Activated CD4-positive, CD25-positive, alpha-beta regulatory T cell treated with anti-CD3 and anti-CD28 coated beads, Interleukin-2, amount 50 U/mL, for 72 hours (primary cell): ENCODE measurements at regions not wholly inside any gene's neighbourhood (a gene's known extent, or its start where the extent isn't known, plus 50 kb on each side); places are given as distances from the start of the nearest gene placed in this dataset.
"Not testable (repeated sequence)": the region's sequence is repeated elsewhere in the genome, so short reads cannot be mapped to it uniquely, and the experiment has no call there.

Experiments used
- DNase-seq: peaks from one replicate; pipeline ENCODE4 v3.0.0; 2021

GRCh38 chr10:64976150-64976549, 1454.9 kb downstream of the REEP3 start:
- DNase-seq: no peak

GRCh38 chr10:64977915-64978314, 1456.7 kb downstream of the REEP3 start:
- no peak for DNase-seq

DNA sequence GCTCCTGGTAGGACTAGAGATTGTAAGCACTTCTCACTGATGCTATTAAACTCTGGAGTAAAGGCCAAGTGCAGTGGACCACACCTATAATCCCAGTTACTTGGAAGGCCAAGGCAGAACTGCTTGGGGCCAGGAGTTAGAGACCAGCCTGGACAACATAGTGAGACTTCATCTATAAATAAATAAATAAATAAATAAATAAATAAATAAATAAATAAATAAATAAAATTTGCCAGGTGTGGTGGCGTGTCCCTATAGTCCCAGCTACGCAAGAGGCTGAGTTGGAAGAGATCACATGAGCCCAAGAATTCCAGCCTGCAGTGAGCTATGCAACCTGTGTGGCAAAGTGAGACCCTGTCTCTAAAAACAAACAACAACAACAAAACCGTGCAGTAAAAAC, 1475.7 kb downstream of the REEP3 start:
- DNase-seq: no peak

GRCh38 chr10:65010845-65011244, 1489.6 kb downstream of the REEP3 start:
- no peak for DNase-seq

- no peak for DNase-seq
Observed at GRCh38 chr10:65017523-65017922, 1496.3 kb downstream of the REEP3 start.

- no peak for DNase-seq
Observed at GRCh38 chr10:65024886-65025285, 1503.7 kb downstream of the REEP3 start.

- no peak for DNase-seq
Observed at GRCh38 chr10:65030263-65030662, 1509.1 kb downstream of the REEP3 start.

- no peak for DNase-seq
Observed at GRCh38 chr10:65032867-65033769, 1511.9 kb downstream of the REEP3 start.

GRCh38 chr10:65033957-65034356, 1512.8 kb downstream of the REEP3 start:
- DNase-seq: no peak

DNA sequence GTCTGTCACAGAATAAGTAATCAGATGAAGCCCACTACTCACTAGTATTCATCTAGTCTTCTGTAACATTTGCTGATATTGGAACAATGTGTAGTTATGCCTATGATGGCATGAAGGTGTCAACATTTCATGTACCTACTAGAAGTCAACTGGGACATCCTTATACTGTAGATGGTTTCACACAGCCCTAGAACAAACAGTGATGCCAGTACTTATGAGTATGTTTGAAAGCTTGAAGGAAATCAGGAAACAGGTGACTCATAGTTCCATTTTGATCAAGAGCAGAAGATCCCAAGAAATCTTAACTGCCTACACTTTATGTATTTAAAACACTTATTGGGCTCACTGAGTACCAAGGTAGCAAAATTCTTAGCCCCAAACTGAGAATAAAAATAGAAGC, 1519.6 kb downstream of the REEP3 start:
- no peak for DNase-seq

GRCh38 chr10:65041307-65041706, 1520.1 kb downstream of the REEP3 start:
- no peak for DNase-seq

- no peak for DNase-seq
Observed at GRCh38 chr10:65042496-65042895, 1521.3 kb downstream of the REEP3 start.

DNA sequence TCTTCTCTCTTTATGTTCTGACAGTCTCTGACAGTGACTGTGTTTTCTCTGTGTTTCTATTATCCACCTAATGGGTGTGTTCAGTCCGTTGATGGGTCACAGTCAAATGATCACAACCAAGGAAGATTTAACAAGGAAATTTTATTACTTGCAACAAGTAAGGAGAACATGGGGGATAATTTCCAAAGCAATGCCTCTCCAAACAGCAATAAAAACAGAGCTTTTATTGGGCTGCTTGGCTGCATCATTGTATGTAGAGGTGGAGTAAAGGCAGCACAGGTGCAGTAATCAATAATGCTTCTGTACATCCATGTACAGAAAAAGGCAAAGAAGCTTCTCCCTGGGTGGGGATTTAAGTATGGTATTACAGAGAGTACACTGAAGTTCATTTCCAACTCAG, 1525.6 kb downstream of the REEP3 start:
- no peak for DNase-seq

DNA sequence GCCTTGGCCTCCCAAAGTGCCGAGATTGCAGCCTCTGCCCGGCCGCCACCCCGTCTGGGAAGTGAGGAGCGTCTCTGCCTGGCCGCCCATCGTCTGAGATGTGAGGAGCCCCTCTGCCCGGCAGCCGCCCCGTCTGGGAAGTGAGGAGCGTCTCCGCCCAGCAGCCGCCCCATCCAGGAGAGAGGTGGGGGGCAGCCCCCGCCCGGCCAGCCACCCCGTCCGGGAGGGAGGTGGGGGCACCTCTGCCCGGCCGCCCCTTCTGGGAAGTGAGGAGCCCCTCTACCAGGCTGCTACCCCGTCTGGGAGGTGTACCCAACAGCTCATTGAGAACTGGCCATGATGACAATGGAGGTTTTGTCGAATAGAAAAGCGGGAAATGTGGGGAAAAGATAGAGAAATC, 1530.9 kb downstream of the REEP3 start:
- DNase-seq: not testable (repeated sequence)

DNA sequence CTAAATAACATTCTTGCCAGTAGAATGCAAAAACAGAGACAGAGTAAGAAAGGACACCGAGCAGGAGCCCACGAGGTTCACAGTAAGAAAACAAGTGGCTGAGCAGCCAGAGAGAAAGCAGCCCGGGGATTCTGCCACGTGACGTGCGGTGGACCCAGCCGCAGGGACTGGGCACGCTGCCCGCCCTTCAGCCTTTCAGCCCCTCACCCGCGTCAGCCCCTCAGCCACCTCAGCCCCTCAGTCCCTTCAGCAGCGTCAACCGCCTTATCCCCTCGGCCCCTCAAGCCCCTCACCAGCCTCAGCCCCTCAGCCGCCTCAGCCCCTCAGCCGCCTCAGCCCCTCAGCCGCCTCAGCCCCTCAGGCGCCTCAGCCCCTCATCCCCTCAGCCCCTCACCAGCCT, 1532.2 kb downstream of the REEP3 start:
- DNase-seq: not testable (repeated sequence)

DNA sequence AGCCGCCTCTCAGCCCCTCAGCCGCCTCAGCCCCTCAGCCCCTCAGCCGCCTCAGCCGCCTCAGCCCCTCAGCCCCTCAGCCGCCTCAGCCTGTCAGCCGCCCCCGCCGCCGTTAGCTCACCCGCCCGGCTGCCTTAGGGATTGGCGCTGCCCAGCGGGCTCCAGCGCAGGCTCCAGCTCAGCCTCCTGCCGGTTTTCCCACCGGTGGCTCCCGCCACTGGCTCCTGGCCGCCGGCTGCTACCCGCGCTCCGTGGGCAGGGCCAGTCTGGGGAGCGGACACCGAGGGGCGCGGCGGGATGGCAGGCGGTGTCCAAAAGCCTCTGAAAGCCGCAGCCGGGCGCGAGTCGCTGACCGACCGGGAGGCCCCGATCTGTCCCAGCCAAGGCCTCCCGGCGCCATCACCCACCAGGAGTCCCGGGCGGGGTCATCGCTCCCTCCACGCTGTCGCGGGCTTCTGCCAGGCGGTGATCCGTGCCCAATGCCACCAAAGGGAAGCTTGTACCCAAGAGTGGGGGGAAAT, 1532.7 kb downstream of the REEP3 start:
- DNase-seq: not testable (repeated sequence)

DNA sequence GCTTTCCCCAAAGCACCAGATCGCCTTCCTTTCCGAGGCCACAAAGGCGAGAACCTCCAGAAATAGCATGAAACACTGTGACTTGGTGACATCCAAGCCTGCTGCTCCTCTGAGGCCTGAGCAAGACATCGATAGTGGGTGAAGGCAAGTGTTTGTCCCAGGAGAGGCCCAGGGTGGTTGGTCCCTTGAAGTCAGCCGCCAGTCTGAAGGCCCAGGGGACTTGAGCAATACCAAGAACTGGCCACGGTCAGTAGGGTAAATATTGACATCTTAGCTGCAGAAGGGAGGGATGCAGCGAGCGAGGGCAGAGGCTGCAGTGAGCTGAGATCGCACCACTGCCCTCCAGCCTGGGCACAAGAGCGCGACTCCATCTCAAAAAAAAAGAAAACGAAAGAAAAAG, 1533.5 kb downstream of the REEP3 start:
- DNase-seq: not testable (repeated sequence)

DNA sequence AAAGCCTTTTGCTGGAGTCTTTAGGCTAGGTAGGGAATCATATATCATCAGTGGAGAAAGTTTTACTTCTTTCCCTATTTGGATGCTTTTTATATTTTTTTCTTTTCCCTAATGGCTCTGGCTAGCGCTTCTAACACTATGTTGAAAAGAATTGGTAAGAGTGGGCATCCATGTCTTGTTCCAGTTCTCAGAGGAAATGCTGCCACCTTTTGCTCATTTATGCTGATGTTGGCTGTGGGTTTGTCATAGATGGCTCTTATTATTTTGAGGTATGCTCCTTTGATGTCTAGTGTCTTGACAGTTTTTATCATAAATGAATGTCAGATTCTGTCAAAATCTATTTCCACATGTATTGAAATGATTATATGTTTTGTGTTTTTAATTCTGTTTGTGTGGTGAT, 1544.1 kb downstream of the REEP3 start:
- DNase-seq: no peak

DNA sequence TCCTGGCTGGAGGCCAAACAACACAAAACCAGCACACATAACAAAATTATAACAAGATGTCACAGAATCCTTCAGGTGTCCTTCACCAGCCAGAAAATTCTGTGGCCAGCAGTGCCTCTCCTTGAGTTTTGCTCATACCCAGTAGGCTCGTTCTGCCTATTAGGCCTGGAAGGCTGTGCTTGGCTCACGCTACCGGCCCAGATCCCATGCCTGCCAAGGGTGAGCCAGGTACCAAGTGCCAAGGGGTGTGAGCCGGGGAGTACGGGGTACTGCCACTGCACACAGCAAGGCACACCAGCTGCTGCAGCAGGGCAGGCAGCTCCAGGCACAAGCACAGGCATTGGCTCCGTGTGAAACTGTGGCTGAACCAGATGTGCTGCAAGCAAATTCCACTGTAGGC, 1562.0 kb downstream of the REEP3 start:
- no peak for DNase-seq

DNA sequence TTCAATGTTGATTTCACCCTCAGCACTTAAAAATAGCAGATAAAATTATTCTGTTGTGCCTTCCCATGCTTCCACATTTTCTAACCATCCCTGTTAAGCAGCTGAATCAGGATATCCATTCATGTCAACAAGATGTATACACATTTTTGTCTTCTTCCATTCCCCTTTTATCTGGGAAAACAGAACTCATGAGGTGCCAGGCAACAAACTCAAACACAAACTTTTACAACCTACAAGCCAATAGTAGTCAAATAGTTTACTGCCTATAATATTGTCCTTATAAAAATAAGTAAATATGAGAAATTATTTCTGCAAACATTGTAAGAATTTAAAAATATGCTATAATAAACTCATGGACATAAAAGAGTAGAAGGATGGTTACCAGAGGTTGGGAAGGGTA, 1569.8 kb downstream of the REEP3 start:
- no peak for DNase-seq

GRCh38 chr10:65100146-65100545, 1578.9 kb downstream of the REEP3 start:
- no peak for DNase-seq

GRCh38 chr10:65100881-65101280, 1579.7 kb downstream of the REEP3 start:
- not testable (repeated sequence) for DNase-seq

GRCh38 chr10:65110009-65110408, 1588.8 kb downstream of the REEP3 start:
- DNase-seq: no peak

DNA sequence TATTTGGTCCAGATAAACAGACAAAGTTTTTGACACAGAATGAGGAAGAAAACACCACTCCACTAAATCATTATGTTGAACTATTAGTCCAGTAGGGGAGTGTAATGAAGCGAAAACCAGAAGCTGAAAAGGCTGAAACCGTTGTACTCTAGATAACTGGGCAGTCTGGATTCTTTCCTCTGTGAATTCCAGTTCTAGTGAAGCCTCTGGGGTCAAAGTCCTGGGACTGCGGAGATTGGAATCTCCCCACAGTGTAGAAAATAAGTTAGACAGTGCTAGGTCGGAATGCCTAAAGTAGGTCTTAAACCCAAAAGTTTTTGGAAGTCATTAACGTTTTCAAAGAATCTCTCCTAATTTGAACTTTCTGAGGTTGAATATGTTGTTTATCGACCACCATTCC, 1589.9 kb downstream of the REEP3 start:
- DNase-seq: not testable (repeated sequence)

- DNase-seq: no peak
Observed at GRCh38 chr10:65112573-65112972, 1591.4 kb downstream of the REEP3 start.
